Prostate gland (tissue), 2 donors: ENCODE measurements at regions not wholly inside any gene's neighbourhood (a gene's known extent, or its start where the extent isn't known, plus 50 kb on each side); places are given as distances from the start of the nearest gene placed in this dataset.

ENCODE experiments used
- DNase-seq: peaks from one replicate; pipeline ENCODE4 v3.0.0-alpha.2; 2019; ENCODE audit warnings: low spot score
- H3K27ac ChIP-seq, 2 donors: fragments of 200-600 bp; sonication (generic); 2 replicates each; pipeline ENCODE4 v1.5.1; 2017 to 2019
- H3K27me3 ChIP-seq: fragments of 200-600 bp; sonication (generic); replicated peaks from 2 replicates; pipeline ENCODE4 v1.5.1; 2019; ENCODE audit not compliant: insufficient read depth
- H3K36me3 ChIP-seq, 2 donors: fragments of 200-600 bp; sonication (generic); 1 replicate in 1 of 2; 2 replicates in 1 of 2; pipeline versions ENCODE4 v1.5.1 to v1.8.1; 2017 to 2019
- H3K4me1 ChIP-seq: fragments of 200-600 bp; sonication (generic); replicated peaks from 2 replicates; pipeline ENCODE4 v1.5.1; 2019
- H3K4me3 ChIP-seq, 2 donors: fragments of 200-600 bp; sonication (generic); 2 replicates each; pipeline ENCODE4 v1.5.1; 2017 to 2019
- H3K9me3 ChIP-seq: fragments of 200-600 bp; sonication (generic); 2 replicates; pipeline ENCODE4 v1.5.1; 2017
- POLR2A ChIP-seq: fragments of 450-650 bp; IDR thresholded peaks from one replicate; pipeline ENCODE4 v1.6.1; 2016; ENCODE audit warnings: antibody characterized with exemption, mild to moderate bottlenecking
- POLR2AphosphoS5 ChIP-seq: sonication (generic); formaldehyde crosslinking; IDR thresholded peaks from one replicate; pipeline ENCODE4 v1.6.1; 2017; ENCODE audit warnings: antibody characterized with exemption
- WGBS: methylation state at CpG from one replicate; pipeline ENCODE4 v1.1.5; 2018; 5-methylcytosine and 5-hydroxymethylcytosine counted together
- intact Hi-C: fragments of 100-400 bp; cut with DNase I; formaldehyde crosslinking; loops from one replicate; pipeline ENCODE4 v1.14.2; 2022
- TF ChIP-seq, protein P1 (sequence below), 4 experiments: fragments of 200-600 bp in 2 of 4; fragments of 450-650 bp in 2 of 4; sonication (generic) in 2 of 4; IDR thresholded peaks; 1 replicate in 3 of 4; 2 replicates in 1 of 4; pipeline ENCODE4 v1.5.1; 2016 to 2019; ENCODE audit warnings: antibody characterized with exemption in 4 of 4, mild to moderate bottlenecking in 2 of 4, moderate library complexity in 2 of 4

DNA sequence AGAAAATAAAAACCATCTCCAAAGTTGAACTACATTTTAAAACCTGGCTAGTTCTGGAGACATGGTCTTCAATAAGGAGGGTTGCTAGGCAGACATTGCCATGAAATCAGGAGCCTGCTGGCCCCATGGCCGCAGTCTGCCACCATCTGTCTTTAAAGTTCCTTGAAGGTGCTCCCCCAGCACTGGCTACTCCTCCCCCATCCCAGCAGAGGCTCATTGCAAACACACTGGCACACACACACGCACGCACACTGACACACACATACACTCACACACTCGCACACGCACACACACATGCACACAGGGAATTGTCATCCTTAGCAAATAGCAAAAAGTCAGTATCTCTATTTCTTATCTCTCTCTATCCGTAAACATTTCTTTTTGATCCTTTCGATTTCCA lies 68.4 kb downstream of the ZIC5 start:
- H3K4me1 ChIP-seq = no peaks in the 10 kb centered on the region
- TF ChIP-seq POLR2AphosphoS5 (no peak), POLR2A (no peak)
- TF ChIP-seq, protein P1, sequence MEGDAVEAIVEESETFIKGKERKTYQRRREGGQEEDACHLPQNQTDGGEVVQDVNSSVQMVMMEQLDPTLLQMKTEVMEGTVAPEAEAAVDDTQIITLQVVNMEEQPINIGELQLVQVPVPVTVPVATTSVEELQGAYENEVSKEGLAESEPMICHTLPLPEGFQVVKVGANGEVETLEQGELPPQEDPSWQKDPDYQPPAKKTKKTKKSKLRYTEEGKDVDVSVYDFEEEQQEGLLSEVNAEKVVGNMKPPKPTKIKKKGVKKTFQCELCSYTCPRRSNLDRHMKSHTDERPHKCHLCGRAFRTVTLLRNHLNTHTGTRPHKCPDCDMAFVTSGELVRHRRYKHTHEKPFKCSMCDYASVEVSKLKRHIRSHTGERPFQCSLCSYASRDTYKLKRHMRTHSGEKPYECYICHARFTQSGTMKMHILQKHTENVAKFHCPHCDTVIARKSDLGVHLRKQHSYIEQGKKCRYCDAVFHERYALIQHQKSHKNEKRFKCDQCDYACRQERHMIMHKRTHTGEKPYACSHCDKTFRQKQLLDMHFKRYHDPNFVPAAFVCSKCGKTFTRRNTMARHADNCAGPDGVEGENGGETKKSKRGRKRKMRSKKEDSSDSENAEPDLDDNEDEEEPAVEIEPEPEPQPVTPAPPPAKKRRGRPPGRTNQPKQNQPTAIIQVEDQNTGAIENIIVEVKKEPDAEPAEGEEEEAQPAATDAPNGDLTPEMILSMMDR (IDR thresholded peaks at IDR 0.05) = no peak
- no peaks in the 10 kb centered on the region for H3K36me3 ChIP-seq
- H3K27ac ChIP-seq = no peak overlapping the region
- 82% methylated on average over 7 of the region's 7 CpGs for WGBS
- H3K9me3 ChIP-seq = no peaks in the 10 kb centered on the region
- DNase-seq = no peak
- H3K27me3 ChIP-seq = no peaks in the 10 kb centered on the region
- no peak overlapping the region for H3K4me3 ChIP-seq
- intact Hi-C loops = no loop called here

DNA sequence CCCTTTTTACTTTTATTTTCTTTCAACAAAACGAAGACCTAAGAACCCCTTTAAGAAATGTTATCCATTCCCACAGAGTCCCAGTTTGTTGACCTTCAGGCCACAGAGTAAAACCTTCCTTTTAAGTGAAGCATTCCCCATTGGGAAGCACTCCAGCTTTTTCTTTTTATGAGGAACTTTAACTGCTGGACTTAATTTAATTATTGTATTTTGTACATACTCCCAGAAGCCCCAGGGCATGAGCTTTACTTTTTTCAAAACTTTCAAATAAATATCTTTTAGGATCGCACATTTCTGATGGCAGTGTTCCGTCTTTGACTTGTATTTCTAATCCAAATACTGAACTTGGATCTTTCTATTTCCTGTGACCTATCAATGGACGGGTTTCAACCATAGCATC lies 68.9 kb downstream of the ZIC5 start:
- no peaks in the 10 kb centered on the region for H3K9me3 ChIP-seq
- no peak for DNase-seq
- no peak overlapping the region for H3K27ac ChIP-seq
- H3K4me1 ChIP-seq = no peaks in the 10 kb centered on the region
- H3K27me3 ChIP-seq = no peaks in the 10 kb centered on the region
- H3K36me3 ChIP-seq = no peaks in the 10 kb centered on the region
- no peak for TF ChIP-seq POLR2AphosphoS5
- TF ChIP-seq, protein P1 (IDR thresholded peaks at IDR 0.05) = no peak
- TF ChIP-seq POLR2A = no peak
- WGBS = 26% methylated on average over 4 of the region's 4 CpGs
- intact Hi-C loops = no loop called here
- H3K4me3 ChIP-seq = no peak overlapping the region

DNA sequence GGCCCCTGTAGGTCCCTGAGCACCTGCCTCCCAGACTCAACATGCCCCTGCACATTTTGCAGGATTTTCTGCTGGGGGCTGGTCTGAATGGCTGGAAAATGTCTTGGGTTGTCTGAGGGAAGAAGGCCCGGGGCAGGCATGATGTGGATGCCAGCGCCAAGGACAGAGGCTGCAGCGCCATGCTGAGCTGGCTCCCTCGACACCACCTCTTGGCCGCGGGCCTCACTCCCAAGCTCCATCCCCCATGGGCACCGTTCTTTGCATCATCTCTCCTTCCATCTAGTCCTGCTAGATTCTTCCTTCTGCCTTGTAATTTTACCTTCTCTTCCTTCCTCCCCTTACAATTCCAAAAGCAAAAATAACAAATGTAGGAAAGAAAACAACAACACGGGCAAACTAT lies 70.6 kb downstream of the ZIC5 start:
- H3K27ac ChIP-seq = no peak overlapping the region
- no peaks in the 10 kb centered on the region for H3K4me1 ChIP-seq
- no peaks in the 10 kb centered on the region for H3K36me3 ChIP-seq
- H3K9me3 ChIP-seq = no peaks in the 10 kb centered on the region
- H3K27me3 ChIP-seq = no peaks in the 10 kb centered on the region
- intact Hi-C loops = no loop called here
- DNase-seq = no peak
- WGBS = 97% methylated on average over 8 of the region's 8 CpGs
- TF ChIP-seq POLR2A (no peak), POLR2AphosphoS5 (no peak)
- TF ChIP-seq, protein P1 (IDR thresholded peaks at IDR 0.05) = no peak
- no peak overlapping the region for H3K4me3 ChIP-seq

DNA sequence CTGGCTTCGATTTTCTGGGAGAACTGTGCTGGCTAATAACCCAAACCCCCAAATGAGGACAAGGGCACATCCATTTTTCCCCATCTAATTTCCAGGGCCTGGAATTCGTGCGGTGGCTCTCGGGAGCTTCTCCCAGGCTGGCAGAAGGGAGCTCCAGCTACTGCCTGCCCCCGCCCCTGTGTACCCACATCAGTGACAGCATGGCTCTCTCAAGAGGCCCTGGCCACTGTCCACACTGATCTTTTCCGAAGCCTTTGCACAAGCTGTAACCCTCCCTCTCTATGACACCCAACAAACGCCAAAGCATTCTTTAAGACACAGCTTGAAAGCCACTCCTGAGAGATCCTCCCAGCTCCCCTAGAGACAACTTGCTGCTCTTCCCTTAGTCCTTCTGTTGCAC lies 73.1 kb downstream of the ZIC5 start:
- DNase-seq = no peak
- Histone ChIP-seq H3K9me3 (no peaks in the 10 kb centered on the region), H3K4me1 (no peaks in the 10 kb centered on the region), H3K27ac (no peak overlapping the region), H3K36me3 (no peaks in the 10 kb centered on the region), H3K4me3 (no peak overlapping the region), H3K27me3 (no peaks in the 10 kb centered on the region)
- TF ChIP-seq, protein P1 (IDR thresholded peaks at IDR 0.05) = no peak
- TF ChIP-seq POLR2AphosphoS5 (no peak), POLR2A (no peak)
- 79% methylated on average over 7 of the region's 7 CpGs for WGBS
- intact Hi-C loops = no loop called here

DNA sequence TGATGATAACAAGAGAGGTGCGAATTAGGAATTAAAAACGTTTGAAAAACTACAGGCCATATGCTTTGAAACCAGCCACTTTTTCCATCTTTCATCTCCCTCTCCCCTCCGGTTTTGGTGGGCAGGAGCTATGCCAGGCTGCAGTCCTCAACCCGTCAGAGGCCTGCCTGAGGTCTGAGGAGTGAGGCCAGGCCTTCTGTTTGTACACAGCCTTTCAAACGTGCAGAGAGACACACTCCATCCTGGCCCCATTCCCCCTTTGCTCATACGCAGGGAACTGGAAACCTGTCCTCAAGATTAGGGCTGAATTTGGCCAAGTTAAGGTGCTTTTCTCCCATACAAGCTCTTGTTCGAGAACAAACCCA lies 74.5 kb downstream of the ZIC5 start:
- H3K27me3 ChIP-seq = no peaks in the 10 kb centered on the region
- no peaks in the 10 kb centered on the region for H3K4me1 ChIP-seq
- intact Hi-C loops = no loop called here
- H3K9me3 ChIP-seq = no peaks in the 10 kb centered on the region
- no peaks in the 10 kb centered on the region for H3K36me3 ChIP-seq
- 89% methylated on average over 7 of the region's 7 CpGs for WGBS
- TF ChIP-seq POLR2A = no peak
- TF ChIP-seq, protein P1 (IDR thresholded peaks at IDR 0.05) = no peak
- TF ChIP-seq POLR2AphosphoS5 = no peak
- DNase-seq = no peak
- no peak overlapping the region for H3K27ac ChIP-seq
- no peak overlapping the region for H3K4me3 ChIP-seq
